HL-60 (cell line): ENCODE measurements at regions not wholly inside any gene's neighbourhood (a gene's known extent, or its start where the extent isn't known, plus 50 kb on each side); places are given as distances from the start of the nearest gene placed in this dataset.

Source experiments
- DNase-seq, 2 experiments: peaks; one replicate each; pipeline ENCODE4 v3.0.0-alpha.2; 2010 to 2020; ENCODE audit warnings: low read depth in 1 of 2, low spot score in 1 of 2
- H3K27ac ChIP-seq: fragments of 250-450 bp; sonication (Bioruptor Pico); replicated peaks from 2 replicates; pipeline ENCODE4 v1.5.1; 2020; ENCODE audit warnings: mild to moderate bottlenecking, moderate library complexity
- H3K27me3 ChIP-seq: fragments of 250-450 bp; sonication (Bioruptor Pico); 2 replicates; pipeline ENCODE4 v1.5.1; 2021; ENCODE audit warnings: mild to moderate bottlenecking, moderate library complexity; ENCODE audit not compliant: insufficient read depth, poor library complexity, severe bottlenecking
- H3K4me3 ChIP-seq: replicated peaks from 2 replicates; pipeline ENCODE4 v1.5.1; 2011; ENCODE audit warnings: mild to moderate bottlenecking, control low read depth, low read length; ENCODE audit not compliant: insufficient read depth
- CTCF ChIP-seq: IDR thresholded peaks from one replicate; pipeline ENCODE4 v1.5.1; 2011; ENCODE audit warnings: low read length, control low read depth, inconsistent platforms; ENCODE audit not compliant: insufficient read depth
- GABPA ChIP-seq: IDR thresholded peaks from 2 replicates; pipeline ENCODE4 v1.6.1; 2012; ENCODE audit warnings: low read depth
- POLR2AphosphoS5 ChIP-seq: IDR thresholded peaks from 2 replicates; pipeline ENCODE4 v1.6.1; 2012; ENCODE audit warnings: low read depth
- REST ChIP-seq: IDR thresholded peaks from 2 replicates; pipeline ENCODE4 v1.6.1; 2012; ENCODE audit warnings: low read depth; ENCODE audit not compliant: insufficient replicate concordance
- SPI1 ChIP-seq: IDR thresholded peaks from 2 replicates; pipeline ENCODE4 v1.6.1; 2012; ENCODE audit warnings: low read depth, mild to moderate bottlenecking, borderline replicate concordance

- Histone ChIP-seq H3K27ac (no peak overlapping the region), H3K27me3 (no peaks in the 10 kb centered on the region), H3K4me3 (no peak overlapping the region)
- no peak for TF ChIP-seq CTCF
- no peak for TF ChIP-seq REST
- TF ChIP-seq GABPA, result no peak
- TF ChIP-seq SPI1, result no peak
- TF ChIP-seq POLR2AphosphoS5, result no peak
- DNase-seq, result no peak
Observed at GRCh38 chr2:5230855-5231254, 461.3 kb upstream of the SOX11 start.

- no peak overlapping the region for H3K27ac ChIP-seq
- no peak for TF ChIP-seq REST
- TF ChIP-seq POLR2AphosphoS5, result no peak
- TF ChIP-seq CTCF, result no peak
- no peak for TF ChIP-seq SPI1
- TF ChIP-seq GABPA, result no peak
- no peak for DNase-seq
- no peaks in the 10 kb centered on the region for H3K27me3 ChIP-seq
- no peak overlapping the region for H3K4me3 ChIP-seq
Observed at GRCh38 chr2:5231287-5231686, 460.9 kb upstream of the SOX11 start.

GRCh38 chr2:5234563-5234962 is 457.6 kb upstream of the SOX11 start:
- Histone ChIP-seq H3K4me3 (no peak overlapping the region), H3K27me3 (no peaks in the 10 kb centered on the region), H3K27ac (no peak overlapping the region)
- DNase-seq, result no peak
- TF ChIP-seq REST, result no peak
- TF ChIP-seq SPI1, result no peak
- no peak for TF ChIP-seq CTCF
- no peak for TF ChIP-seq POLR2AphosphoS5
- no peak for TF ChIP-seq GABPA
